Neural progenitor cell (in vitro differentiated cells): ENCODE measurements at regions not wholly inside any gene's neighbourhood (a gene's known extent, or its start where the extent isn't known, plus 50 kb on each side); places are given as distances from the start of the nearest gene placed in this dataset.

Experiments
- DNase-seq: peaks from one replicate; pipeline ENCODE4 v3.0.0-alpha.2; 2016; ENCODE audit warnings: low spot score
- H2AFZ ChIP-seq: fragments of 200-600 bp; sonication (generic); replicated peaks from 2 replicates; pipeline ENCODE4 v1.6.1; 2016; ENCODE audit warnings: antibody characterized with exemption
- H3F3A ChIP-seq: fragments of 200-600 bp; sonication (generic); 2 replicates; pipeline ENCODE4 v1.6.1; 2016; ENCODE audit warnings: antibody characterized with exemption, low read depth
- H3K27ac ChIP-seq: fragments of 200-600 bp; sonication (generic); 2 replicates; pipeline ENCODE4 v1.5.1; 2016; ENCODE audit warnings: mild to moderate bottlenecking
- H3K27me3 ChIP-seq: fragments of 200-600 bp; sonication (generic); 2 replicates; pipeline ENCODE4 v1.6.1; 2016; ENCODE audit warnings: mild to moderate bottlenecking, moderate library complexity
- H3K36me3 ChIP-seq: fragments of 200-600 bp; sonication (generic); 2 replicates; pipeline ENCODE4 v1.5.1; 2016
- H3K4me1 ChIP-seq: fragments of 200-600 bp; sonication (generic); 2 replicates; pipeline ENCODE4 v1.6.1; 2016; ENCODE audit warnings: mixed run types
- H3K4me2 ChIP-seq: fragments of 200-600 bp; sonication (generic); 2 replicates; pipeline ENCODE4 v1.6.1; 2016
- H3K4me3 ChIP-seq: fragments of 200-600 bp; sonication (generic); 2 replicates; pipeline ENCODE4 v1.5.1; 2016
- H3K79me2 ChIP-seq: fragments of 200-600 bp; sonication (generic); 2 replicates; pipeline ENCODE4 v1.6.1; 2016; ENCODE audit warnings: low read depth
- H3K9ac ChIP-seq: fragments of 200-600 bp; sonication (generic); 2 replicates; pipeline ENCODE4 v1.6.1; 2016
- H3K9me3 ChIP-seq: fragments of 200-600 bp; sonication (generic); 2 replicates; pipeline ENCODE4 v1.5.1; 2016; ENCODE audit warnings: low read depth
- H4K20me1 ChIP-seq: fragments of 200-600 bp; sonication (generic); 2 replicates; pipeline ENCODE4 v1.6.1; 2016; ENCODE audit warnings: low read depth
- H3K27ac Mint-ChIP-seq: 3 replicates; pipeline ENCODE4 v1.8.0; 2021; ENCODE audit warnings: mixed read lengths
- H3K27me3 Mint-ChIP-seq: 2 replicates; pipeline ENCODE4 v1.8.0; 2022; ENCODE audit warnings: low read depth, mild to moderate bottlenecking, inconsistent platforms, moderate library complexity, mixed read lengths; ENCODE audit not compliant: insufficient read depth
- H3K36me3 Mint-ChIP-seq: 3 replicates; pipeline ENCODE4 v1.8.0; 2021; ENCODE audit warnings: mixed read lengths
- H3K4me1 Mint-ChIP-seq: 3 replicates; pipeline ENCODE4 v1.8.0; 2021; ENCODE audit warnings: mixed read lengths
- H3K4me3 Mint-ChIP-seq: 3 replicates; pipeline ENCODE4 v1.8.0; 2021; ENCODE audit warnings: mild to moderate bottlenecking, moderate library complexity, mixed read lengths
- H3K9me3 Mint-ChIP-seq: 3 replicates; pipeline ENCODE4 v1.8.0; 2020; ENCODE audit warnings: mixed read lengths
- CTCF ChIP-seq: fragments of 200-600 bp; sonication (generic); IDR thresholded peaks from 2 replicates; pipeline ENCODE4 v1.5.1; 2017; ENCODE audit warnings: antibody characterized with exemption, mild to moderate bottlenecking
- EZH2 ChIP-seq: fragments of 200-600 bp; sonication (generic); IDR thresholded peaks from 2 replicates; pipeline ENCODE4 v1.6.1; 2017; ENCODE audit warnings: antibody characterized with exemption, mild to moderate bottlenecking, moderate library complexity
- EZH2phosphoT487 ChIP-seq: fragments of 200-600 bp; sonication (generic); IDR thresholded peaks from 2 replicates; pipeline ENCODE4 v1.6.1; 2017; ENCODE audit warnings: antibody characterized with exemption

- Mint-ChIP-seq H3K4me3 (no peak overlapping the region), H3K36me3 (no peaks in the 10 kb centered on the region), H3K27me3 (no peaks in the 10 kb centered on the region), H3K9me3 (peaks cover 8% of the 10 kb centered on the region), H3K4me1 (peaks cover 15% of the 10 kb centered on the region), H3K27ac (no peak overlapping the region)
- no peaks in the 10 kb centered on the region for H3K4me1 ChIP-seq
- H3K79me2 ChIP-seq, result no peaks in the 10 kb centered on the region
- no peak overlapping the region for H3K9ac ChIP-seq
- H3F3A ChIP-seq, result no peaks in the 10 kb centered on the region
- no peaks in the 10 kb centered on the region for H4K20me1 ChIP-seq
- H3K36me3 ChIP-seq, result no peaks in the 10 kb centered on the region
- no peaks in the 10 kb centered on the region for H3K27me3 ChIP-seq
- no peak overlapping the region for H3K4me2 ChIP-seq
- no peak overlapping the region for H2AFZ ChIP-seq
- no peak for DNase-seq
- H3K9me3 ChIP-seq, result no peaks in the 10 kb centered on the region
- no peak overlapping the region for H3K4me3 ChIP-seq
- no peak overlapping the region for H3K27ac ChIP-seq
- TF ChIP-seq EZH2 (no peak), EZH2phosphoT487 (no peak), CTCF (no peak)
These were observed 95.3 kb upstream of the MAN1A1 start for GRCh38 chr6:119444642-119445557.

GRCh38 chr6:119443993-119444641 is 94.6 kb upstream of the MAN1A1 start:
- no peak for DNase-seq
- H3K27ac ChIP-seq, result no peak overlapping the region
- no peak for TF ChIP-seq EZH2
- TF ChIP-seq EZH2phosphoT487, result no peak
- TF ChIP-seq CTCF, result no peak
- H3K36me3 ChIP-seq, result no peaks in the 10 kb centered on the region
- no peaks in the 10 kb centered on the region for H3K4me1 ChIP-seq
- peaks cover 15% of the 10 kb centered on the region for H3K4me1 Mint-ChIP-seq
- no peak overlapping the region for H3K4me3 Mint-ChIP-seq
- H3K4me2 ChIP-seq, result no peak overlapping the region
- H3K9ac ChIP-seq, result no peak overlapping the region
- H3K4me3 ChIP-seq, result no peak overlapping the region
- H4K20me1 ChIP-seq, result no peaks in the 10 kb centered on the region
- no peaks in the 10 kb centered on the region for H3K36me3 Mint-ChIP-seq
- H3K27me3 Mint-ChIP-seq, result no peaks in the 10 kb centered on the region
- no peaks in the 10 kb centered on the region for H3F3A ChIP-seq
- H3K9me3 ChIP-seq, result no peaks in the 10 kb centered on the region
- peaks cover 8% of the 10 kb centered on the region for H3K9me3 Mint-ChIP-seq
- H3K27ac Mint-ChIP-seq, result no peak overlapping the region
- H2AFZ ChIP-seq, result no peak overlapping the region
- H3K27me3 ChIP-seq, result no peaks in the 10 kb centered on the region
- no peaks in the 10 kb centered on the region for H3K79me2 ChIP-seq

- H3K27me3 ChIP-seq, result no peaks in the 10 kb centered on the region
- H3K4me1 Mint-ChIP-seq, result peaks cover 15% of the 10 kb centered on the region
- H2AFZ ChIP-seq, result no peak overlapping the region
- H3K9me3 Mint-ChIP-seq, result peaks cover 8% of the 10 kb centered on the region
- no peak overlapping the region for H3K4me2 ChIP-seq
- DNase-seq, result no peak
- no peak overlapping the region for H3K4me3 ChIP-seq
- no peak overlapping the region for H3K27ac ChIP-seq
- no peaks in the 10 kb centered on the region for H3F3A ChIP-seq
- TF ChIP-seq EZH2, result no peak
- TF ChIP-seq CTCF, result no peak
- TF ChIP-seq EZH2phosphoT487, result no peak
- H3K9ac ChIP-seq, result no peak overlapping the region
- H3K79me2 ChIP-seq, result no peaks in the 10 kb centered on the region
- H3K4me3 Mint-ChIP-seq, result no peak overlapping the region
- no peaks in the 10 kb centered on the region for H3K9me3 ChIP-seq
- H3K36me3 Mint-ChIP-seq, result no peaks in the 10 kb centered on the region
- no peaks in the 10 kb centered on the region for H3K36me3 ChIP-seq
- H3K27me3 Mint-ChIP-seq, result no peaks in the 10 kb centered on the region
- H3K4me1 ChIP-seq, result no peaks in the 10 kb centered on the region
- no peaks in the 10 kb centered on the region for H4K20me1 ChIP-seq
- H3K27ac Mint-ChIP-seq, result no peak overlapping the region
These were observed 93.2 kb upstream of the MAN1A1 start for GRCh38 chr6:119442776-119443184.
